CD14-positive monocyte (primary cell): ENCODE measurements at regions not wholly inside any gene's neighbourhood (a gene's known extent, or its start where the extent isn't known, plus 50 kb on each side); places are given as distances from the start of the nearest gene placed in this dataset.

Experiments used
- DNase-seq, 3 donors: peaks; one replicate each; pipeline ENCODE4 v3.0.0-alpha.2; 2011 to 2022
- H2AFZ ChIP-seq: 2 replicates; pipeline ENCODE4 v1.6.0; 2012; ENCODE audit warnings: mild to moderate bottlenecking, low read depth, low read length, inconsistent platforms; ENCODE audit not compliant: insufficient read depth, poor library complexity, severe bottlenecking
- H3K27ac ChIP-seq, 2 donors: 1 replicate in 1 of 2; 2 replicates in 1 of 2; pipeline ENCODE4 v1.5.1; 2012 to 2013; ENCODE audit warnings: low read length in 2 of 2, control low read depth in 1 of 2, inconsistent platforms in 1 of 2, low read depth in 1 of 2, mild to moderate bottlenecking in 1 of 2
- H3K27me3 ChIP-seq, 2 donors: one replicate each; pipeline versions ENCODE4 v1.6.0 to v1.6.1; 2011 to 2013; ENCODE audit warnings: low read length in 2 of 2; ENCODE audit not compliant: control insufficient read depth in 2 of 2, insufficient read depth in 2 of 2
- H3K36me3 ChIP-seq, 2 donors: replicated peaks in 1 of 2; 1 replicate in 1 of 2; 2 replicates in 1 of 2; pipeline versions ENCODE4 v1.5.1 to v1.6.1; 2012 to 2013; ENCODE audit warnings: low read length in 2 of 2, control low read depth in 1 of 2, inconsistent platforms in 1 of 2, mild to moderate bottlenecking in 1 of 2; ENCODE audit not compliant: insufficient read depth in 2 of 2, control insufficient read depth in 1 of 2
- H3K4me1 ChIP-seq, 2 donors: 1 replicate in 1 of 2; 2 replicates in 1 of 2; pipeline versions ENCODE4 v1.5.1 to v1.6.1; 2012 to 2013; ENCODE audit warnings: low read length in 2 of 2, control low read depth in 1 of 2, inconsistent platforms in 1 of 2, mild to moderate bottlenecking in 1 of 2, moderate library complexity in 1 of 2; ENCODE audit not compliant: insufficient read depth in 2 of 2, control insufficient read depth in 1 of 2
- H3K4me2 ChIP-seq: replicated peaks from 2 replicates; pipeline ENCODE3; 2012; ENCODE audit warnings: low read length, moderate library complexity, mild to moderate bottlenecking; ENCODE audit not compliant: poor library complexity, severe bottlenecking; ENCODE audit errors: extremely low read depth
- H3K4me3 ChIP-seq, 3 experiments: fragments of 200-600 bp in 1 of 3; sonication (generic) in 1 of 3; replicated peaks in 1 of 3; 1 replicate in 2 of 3; 2 replicates in 1 of 3; pipeline ENCODE4 v1.5.1; 2011 to 2013; ENCODE audit warnings: low read length in 3 of 3, mild to moderate bottlenecking in 3 of 3, control low read depth in 2 of 3, low read depth in 2 of 3, inconsistent platforms in 1 of 3, moderate library complexity in 1 of 3
- H3K79me2 ChIP-seq: 2 replicates; pipeline ENCODE4 v1.6.0; 2012; ENCODE audit warnings: mild to moderate bottlenecking, control low read depth, inconsistent platforms, low read length, moderate library complexity; ENCODE audit not compliant: insufficient read depth
- H3K9ac ChIP-seq: 2 replicates; pipeline ENCODE4 v1.6.0; 2017; ENCODE audit warnings: low read length, mild to moderate bottlenecking; ENCODE audit not compliant: insufficient read depth, poor library complexity, severe bottlenecking
- H3K9me3 ChIP-seq, 2 donors: replicated peaks in 1 of 2; 1 replicate in 1 of 2; 2 replicates in 1 of 2; pipeline versions ENCODE4 v1.5.1 to v1.6.1; 2012 to 2013; ENCODE audit warnings: low read length in 2 of 2, control low read depth in 1 of 2; ENCODE audit not compliant: control insufficient read depth in 1 of 2, insufficient read depth in 1 of 2
- H4K20me1 ChIP-seq: 2 replicates; pipeline ENCODE4 v1.6.0; 2012; ENCODE audit warnings: mild to moderate bottlenecking, low read length, control low read depth, moderate library complexity; ENCODE audit not compliant: insufficient read depth
- H3K27ac Mint-ChIP-seq, 7 donors: one replicate each; pipeline ENCODE4 v1.8.0; 2020; ENCODE audit warnings: mild to moderate bottlenecking in 7 of 7, mixed read lengths in 7 of 7, moderate library complexity in 6 of 7, inconsistent platforms in 2 of 7
- H3K27me3 Mint-ChIP-seq, 3 donors: one replicate each; pipeline ENCODE4 v1.8.0; 2021 to 2022; ENCODE audit warnings: low read depth in 3 of 3, mild to moderate bottlenecking in 3 of 3, mixed read lengths in 3 of 3, moderate library complexity in 3 of 3, inconsistent platforms in 1 of 3
- H3K36me3 Mint-ChIP-seq, 2 donors: one replicate each; pipeline ENCODE4 v1.8.0; 2020; ENCODE audit warnings: mixed read lengths in 2 of 2, inconsistent platforms in 1 of 2, mild to moderate bottlenecking in 1 of 2
- H3K4me1 Mint-ChIP-seq: one replicate; pipeline ENCODE4 v1.8.0; 2020; ENCODE audit warnings: mild to moderate bottlenecking, mixed read lengths
- H3K4me3 Mint-ChIP-seq, 2 donors: one replicate each; pipeline ENCODE4 v1.8.0; 2020; ENCODE audit warnings: mild to moderate bottlenecking in 2 of 2, mixed read lengths in 2 of 2, moderate library complexity in 1 of 2
- H3K9me3 Mint-ChIP-seq, 7 donors: one replicate each; pipeline ENCODE4 v1.8.0; 2020 to 2022; ENCODE audit warnings: mixed read lengths in 7 of 7, mild to moderate bottlenecking in 6 of 7, moderate library complexity in 6 of 7, inconsistent platforms in 2 of 7
- WGBS: methylation state at CpG from one replicate; pipeline ENCODE4 v1.1.5; 2013; ENCODE audit warnings: missing lambda C conversion rate; ENCODE audit not compliant: insufficient coverage; 5-methylcytosine and 5-hydroxymethylcytosine counted together
- intact Hi-C, 2 donors: fragments of 100-400 bp; cut with micrococcal nuclease; formaldehyde crosslinking; loops; one replicate each; pipeline versions ENCODE4 v1.15.0 to v1.15.1; 2023
- TF ChIP-seq, protein P1 (sequence below): fragments of 200-600 bp; IDR thresholded peaks from one replicate; pipeline ENCODE4 v1.8.0; 2022; ENCODE audit warnings: antibody characterized with exemption, mild to moderate bottlenecking

DNA sequence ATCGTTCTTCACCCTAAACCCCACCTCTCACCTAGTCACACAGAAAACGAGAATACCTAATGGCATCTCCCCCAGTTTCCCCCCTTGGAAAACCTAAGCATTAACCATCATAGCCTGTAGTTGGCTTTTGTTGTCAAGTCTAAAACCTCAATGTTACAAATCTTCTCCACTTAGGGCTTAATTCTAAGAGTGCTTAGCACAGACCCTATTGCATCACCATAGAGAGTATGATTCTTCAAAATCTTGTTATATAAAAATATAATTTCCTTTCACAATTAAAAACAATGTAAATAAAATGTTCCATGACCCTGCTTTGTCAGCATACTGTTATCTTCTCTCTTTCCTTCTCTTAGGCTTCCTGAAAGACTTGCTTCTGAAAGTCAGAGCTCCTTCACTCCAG is 263.2 kb upstream of the RGS18 start:
- 100% methylated on average over 2 of the region's 2 CpGs for WGBS
- H3K27ac Mint-ChIP-seq: no peak overlapping the region
- Histone ChIP-seq H3K36me3 (no peaks in the 10 kb centered on the region), H3K27me3 (no peaks in the 10 kb centered on the region), H3K9ac (no peak overlapping the region), H3K4me3 (no peak overlapping the region), H3K9me3 (no peaks in the 10 kb centered on the region), H3K79me2 (no peaks in the 10 kb centered on the region), H4K20me1 (no peaks in the 10 kb centered on the region), H2AFZ (no peak overlapping the region), H3K4me2 (no peak overlapping the region), H3K27ac (no peak overlapping the region), H3K4me1 (no peaks in the 10 kb centered on the region)
- H3K27me3 Mint-ChIP-seq: peaks cover 0 to 2% (median 0%) of the 10 kb centered on the region in 3 donors
- H3K4me1 Mint-ChIP-seq: no peaks in the 10 kb centered on the region
- peaks cover 2 to 7% (median 6%) of the 10 kb centered on the region in 7 donors for H3K9me3 Mint-ChIP-seq
- no peak for DNase-seq
- intact Hi-C loops: no loop called here
- H3K36me3 Mint-ChIP-seq: peaks cover 0 to 2% of the 10 kb centered on the region in 2 donors
- TF ChIP-seq, protein P1, sequence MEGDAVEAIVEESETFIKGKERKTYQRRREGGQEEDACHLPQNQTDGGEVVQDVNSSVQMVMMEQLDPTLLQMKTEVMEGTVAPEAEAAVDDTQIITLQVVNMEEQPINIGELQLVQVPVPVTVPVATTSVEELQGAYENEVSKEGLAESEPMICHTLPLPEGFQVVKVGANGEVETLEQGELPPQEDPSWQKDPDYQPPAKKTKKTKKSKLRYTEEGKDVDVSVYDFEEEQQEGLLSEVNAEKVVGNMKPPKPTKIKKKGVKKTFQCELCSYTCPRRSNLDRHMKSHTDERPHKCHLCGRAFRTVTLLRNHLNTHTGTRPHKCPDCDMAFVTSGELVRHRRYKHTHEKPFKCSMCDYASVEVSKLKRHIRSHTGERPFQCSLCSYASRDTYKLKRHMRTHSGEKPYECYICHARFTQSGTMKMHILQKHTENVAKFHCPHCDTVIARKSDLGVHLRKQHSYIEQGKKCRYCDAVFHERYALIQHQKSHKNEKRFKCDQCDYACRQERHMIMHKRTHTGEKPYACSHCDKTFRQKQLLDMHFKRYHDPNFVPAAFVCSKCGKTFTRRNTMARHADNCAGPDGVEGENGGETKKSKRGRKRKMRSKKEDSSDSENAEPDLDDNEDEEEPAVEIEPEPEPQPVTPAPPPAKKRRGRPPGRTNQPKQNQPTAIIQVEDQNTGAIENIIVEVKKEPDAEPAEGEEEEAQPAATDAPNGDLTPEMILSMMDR: no peak
- H3K4me3 Mint-ChIP-seq: no peak overlapping the region

DNA sequence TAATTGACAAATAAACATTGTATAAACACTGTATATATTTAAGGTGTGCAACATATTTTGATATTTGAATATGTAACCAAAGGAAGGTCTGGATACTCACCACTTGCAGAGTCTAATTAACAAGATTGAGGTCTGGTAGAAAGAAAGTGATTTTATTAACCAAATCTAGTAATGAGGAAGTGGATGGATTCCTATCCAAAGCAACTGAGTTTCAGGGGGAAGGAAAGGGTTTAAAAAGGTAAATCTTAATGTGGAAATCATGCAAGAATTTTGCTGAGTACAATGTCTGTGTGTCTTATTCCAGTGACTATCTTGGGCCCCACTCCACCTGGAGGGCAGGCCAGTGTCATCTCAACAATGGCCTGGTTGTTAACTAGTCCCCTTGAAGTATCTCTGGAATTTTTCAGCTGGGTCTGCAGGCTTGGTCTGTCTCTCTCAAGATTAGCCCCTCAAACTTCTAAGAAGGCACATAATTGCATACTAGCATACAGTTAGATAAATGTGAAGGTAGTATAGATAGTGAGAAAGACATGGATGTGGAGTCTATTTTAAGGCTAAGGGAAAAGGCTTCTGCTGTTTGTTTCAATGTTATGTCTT is 262.7 kb upstream of the RGS18 start:
- Histone ChIP-seq H4K20me1 (no peaks in the 10 kb centered on the region), H3K4me2 (no peak overlapping the region), H3K27me3 (no peaks in the 10 kb centered on the region), H3K27ac (no peak overlapping the region), H3K9ac (no peak overlapping the region), H3K9me3 (no peaks in the 10 kb centered on the region), H3K4me1 (no peaks in the 10 kb centered on the region), H2AFZ (no peak overlapping the region), H3K36me3 (no peaks in the 10 kb centered on the region), H3K79me2 (no peaks in the 10 kb centered on the region), H3K4me3 (no peak overlapping the region)
- intact Hi-C loops: no loop called here
- TF ChIP-seq, protein P1: no peak
- no peaks in the 10 kb centered on the region for H3K4me1 Mint-ChIP-seq
- peaks cover 3 to 7% (median 6%) of the 10 kb centered on the region in 7 donors for H3K9me3 Mint-ChIP-seq
- no peak overlapping the region for H3K4me3 Mint-ChIP-seq
- peaks cover 0 to 2% of the 10 kb centered on the region in 2 donors for H3K36me3 Mint-ChIP-seq
- DNase-seq: no peak
- peaks cover 0 to 2% (median 0%) of the 10 kb centered on the region in 3 donors for H3K27me3 Mint-ChIP-seq
- H3K27ac Mint-ChIP-seq: no peak overlapping the region
